ENCODE measurements at regions not wholly inside any gene's neighbourhood (a gene's known extent, or its start where the extent isn't known, plus 50 kb on each side); places are given as distances from the start of the nearest gene placed in this dataset.

GRCh38 chr10:108817584-108817983 is 1105.7 kb downstream of the XPNPEP1 start:
- DNase-seq, result no peak

GRCh38 chr10:108817135-108817534 is 1106.2 kb downstream of the XPNPEP1 start:
- DNase-seq, result no peak

DNA sequence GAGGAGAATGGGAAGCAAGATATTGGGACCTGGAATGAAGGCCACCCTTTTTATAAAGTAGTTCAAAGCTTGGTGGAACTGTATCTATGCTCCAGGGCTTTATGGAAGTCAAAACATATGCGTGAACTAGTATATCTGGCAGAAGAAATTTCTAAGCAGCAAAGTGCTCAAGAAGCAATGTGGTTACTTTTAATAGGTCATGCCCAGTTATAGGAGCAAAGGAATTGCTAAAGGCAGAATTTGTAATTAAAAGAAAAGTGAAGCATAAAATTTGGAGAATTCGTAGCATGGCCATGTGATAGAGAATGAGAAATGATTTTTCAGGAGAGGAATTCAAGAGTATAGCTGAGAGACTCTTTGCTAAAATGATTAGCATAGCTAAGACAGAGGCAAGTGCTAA is 1110.4 kb downstream of the XPNPEP1 start:
- no peak for DNase-seq

- DNase-seq, result no peak
Measured at GRCh38 chr10:108812296-108812695, 1111.0 kb downstream of the XPNPEP1 start.

- no peak for DNase-seq
Measured at GRCh38 chr10:108808228-108808627, 1115.1 kb downstream of the XPNPEP1 start.

DNA sequence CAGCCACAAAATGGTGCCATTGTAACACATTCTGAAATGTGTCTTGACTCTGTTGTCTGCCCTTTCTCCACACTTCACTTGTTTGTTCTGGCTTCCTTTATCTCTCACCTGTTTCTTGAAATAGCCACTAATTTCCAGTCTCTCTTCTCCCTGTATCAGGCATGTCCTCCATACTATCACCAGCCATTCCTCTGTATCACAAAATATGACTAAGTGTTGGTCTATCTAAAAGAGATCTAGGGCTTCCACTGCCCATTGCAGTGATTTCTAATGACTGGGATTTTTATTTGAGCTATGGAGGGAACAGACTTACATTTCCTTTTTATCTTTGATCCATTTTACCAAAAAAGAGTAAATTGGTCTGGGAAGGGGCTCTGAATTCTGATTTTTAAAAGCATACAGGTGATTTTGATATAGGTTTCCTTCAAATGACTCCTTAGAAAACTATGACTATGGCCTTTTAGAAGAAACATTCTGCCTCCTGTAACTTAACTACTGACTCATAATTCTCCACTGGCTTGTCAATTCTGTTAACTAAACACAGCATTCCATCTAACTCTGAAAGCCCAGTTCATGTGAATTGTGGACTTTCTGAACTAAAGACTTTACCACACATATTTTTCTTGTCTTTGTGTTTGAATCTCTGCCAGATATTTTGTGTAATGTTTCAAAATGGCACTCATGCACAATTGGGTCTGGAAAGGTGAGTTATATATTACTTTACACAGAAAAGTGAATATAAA is 1121.4 kb downstream of the XPNPEP1 start:
- no peak for DNase-seq

DNA sequence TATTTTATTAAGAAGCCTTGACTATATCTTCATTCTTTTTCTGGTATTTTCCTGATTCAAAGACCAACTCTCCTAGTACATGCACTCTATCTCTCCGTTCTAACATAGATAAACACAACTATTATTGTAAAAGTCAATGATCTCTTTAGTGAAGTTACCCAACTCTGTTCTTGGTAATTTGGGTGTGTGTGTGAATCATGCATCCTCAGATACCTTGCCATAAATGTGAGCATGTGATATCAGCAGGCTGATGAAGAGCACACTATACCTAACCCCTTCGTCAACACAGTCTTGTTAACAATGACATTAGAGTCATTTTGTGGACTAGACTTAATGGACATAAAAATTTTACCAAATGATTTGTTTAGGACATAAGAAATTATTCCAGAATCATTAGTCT is 1122.1 kb downstream of the XPNPEP1 start:
- no peak for DNase-seq

DNA sequence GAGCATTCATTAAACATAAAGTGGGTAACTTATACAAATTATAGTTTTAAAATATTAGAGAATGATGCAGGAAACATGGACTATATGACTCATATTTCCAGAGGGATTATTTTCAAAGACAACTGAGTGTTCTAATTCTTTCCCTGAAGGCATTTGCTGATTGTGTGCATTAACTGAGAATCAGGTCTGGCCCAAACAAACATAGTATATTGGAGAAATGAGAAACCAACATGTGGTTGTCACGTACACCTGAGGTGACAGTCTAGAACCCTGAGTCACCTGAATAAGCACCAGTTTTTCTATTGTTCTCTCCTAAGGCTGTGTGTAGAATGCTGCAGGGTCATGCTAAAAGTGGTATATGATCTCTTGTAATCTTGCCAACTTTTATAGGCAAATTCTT is 1125.7 kb downstream of the XPNPEP1 start:
- DNase-seq, result no peak

- no peak for DNase-seq
Measured at GRCh38 chr10:108791794-108792474, 1131.4 kb downstream of the XPNPEP1 start.

- DNase-seq, result no peak
Measured at GRCh38 chr10:108791030-108791429, 1132.3 kb downstream of the XPNPEP1 start.

DNA sequence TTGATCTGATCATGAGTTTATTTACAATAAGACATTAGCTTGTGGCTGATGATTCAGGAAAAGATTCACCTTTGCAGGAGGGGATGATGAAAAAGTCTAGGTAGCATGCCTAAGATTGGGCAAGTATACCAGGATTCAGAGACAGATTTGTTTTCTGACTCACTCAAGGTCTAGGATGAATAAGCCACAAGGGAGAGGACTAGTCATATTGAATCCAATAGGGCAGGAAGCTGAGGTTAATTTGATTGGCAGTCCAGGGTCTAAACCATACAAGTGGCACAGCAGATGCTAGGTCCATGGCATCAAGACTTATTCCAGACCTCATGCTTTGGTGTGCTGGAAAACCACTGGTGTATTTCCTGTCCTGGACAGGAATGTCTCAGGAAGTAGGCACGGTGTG is 1133.4 kb downstream of the XPNPEP1 start:
- no peak for DNase-seq

GRCh38 chr10:108789336-108789735 is 1134.0 kb downstream of the XPNPEP1 start:
- DNase-seq, result no peak

GRCh38 chr10:108788891-108789290 is 1134.4 kb downstream of the XPNPEP1 start:
- DNase-seq, result no peak

- DNase-seq, result no peak
Measured at GRCh38 chr10:108787932-108788331, 1135.4 kb downstream of the XPNPEP1 start.

GRCh38 chr10:108785011-108785410 is 1138.3 kb downstream of the XPNPEP1 start:
- no peak for DNase-seq

- DNase-seq, result no peak
Measured at GRCh38 chr10:108784534-108784933, 1138.8 kb downstream of the XPNPEP1 start.

DNA sequence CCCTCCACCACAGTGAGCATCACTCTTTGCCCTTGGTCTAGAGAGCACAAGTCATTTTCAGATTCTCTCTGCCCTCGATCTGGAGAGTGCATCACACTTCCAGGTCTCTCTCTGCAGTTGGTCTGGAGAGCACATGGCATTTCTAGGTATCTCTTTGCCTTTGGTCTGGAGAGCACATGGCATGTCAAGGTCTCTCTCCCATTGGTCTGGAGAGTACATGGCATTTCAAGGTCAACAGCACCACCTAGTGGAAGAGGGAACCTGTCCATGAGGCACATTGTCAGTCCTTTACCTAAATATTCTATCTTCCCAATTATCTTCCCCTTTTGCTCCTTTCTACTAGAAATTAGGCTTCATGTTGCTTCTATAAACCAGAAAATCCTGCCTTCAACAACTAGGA is 1139.4 kb downstream of the XPNPEP1 start:
- DNase-seq, result peak in 1 of 2 donors; percentile 2

GRCh38 chr10:108782411-108782810 is 1140.9 kb downstream of the XPNPEP1 start:
- no peak for DNase-seq

GRCh38 chr10:108779501-108779900 is 1143.8 kb downstream of the XPNPEP1 start:
- no peak for DNase-seq

DNA sequence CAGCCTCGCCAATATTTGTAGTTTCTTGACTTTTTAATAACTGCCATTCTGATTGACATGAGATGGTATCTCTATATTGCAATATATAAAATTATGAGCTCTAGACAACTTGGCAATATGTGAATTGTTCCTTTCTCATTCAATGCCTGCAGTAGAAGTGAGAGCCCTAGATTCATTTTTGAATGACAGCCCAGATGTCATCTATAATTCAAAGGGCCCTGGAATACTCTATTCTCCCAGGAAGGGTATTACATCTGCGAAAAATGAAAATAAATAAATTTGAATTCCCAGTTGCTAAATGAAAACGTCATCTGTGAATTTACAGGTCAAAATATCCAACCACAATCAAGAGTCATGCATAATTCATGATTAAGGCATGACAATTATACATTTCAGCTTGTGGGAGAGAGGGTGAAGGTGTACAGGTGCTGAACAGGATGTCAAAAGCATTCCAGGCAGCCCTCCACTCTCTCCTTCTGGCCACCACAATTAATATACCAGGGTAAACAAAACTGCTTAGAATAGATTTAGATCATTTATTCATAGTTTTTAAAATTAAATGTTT is 1147.3 kb downstream of the XPNPEP1 start:
- no peak for DNase-seq

- no peak for DNase-seq
Measured at GRCh38 chr10:108771106-108771505, 1152.2 kb downstream of the XPNPEP1 start.

DNA sequence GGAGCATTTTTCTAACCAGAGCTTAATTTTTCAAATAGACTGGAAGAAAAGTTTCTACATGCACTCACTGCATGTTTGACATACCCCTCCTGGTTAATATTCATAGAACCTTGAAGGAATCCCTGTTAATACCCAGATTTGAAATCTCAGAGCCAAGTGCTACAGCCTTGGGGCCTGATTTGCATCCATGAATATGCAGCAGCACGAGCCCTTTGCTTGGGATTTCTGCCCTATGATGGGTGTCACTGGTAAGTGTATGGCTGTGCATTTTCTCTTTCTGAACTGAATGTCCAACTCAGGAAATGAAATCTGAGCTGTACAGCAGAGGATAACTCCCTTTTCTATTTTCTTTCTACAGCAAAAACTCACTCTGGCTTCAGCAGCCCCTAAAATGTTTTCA is 1157.5 kb downstream of the XPNPEP1 start:
- DNase-seq, result no peak

GRCh38 chr10:108757946-108758345 is 1165.4 kb downstream of the XPNPEP1 start:
- DNase-seq, result no peak

DNA sequence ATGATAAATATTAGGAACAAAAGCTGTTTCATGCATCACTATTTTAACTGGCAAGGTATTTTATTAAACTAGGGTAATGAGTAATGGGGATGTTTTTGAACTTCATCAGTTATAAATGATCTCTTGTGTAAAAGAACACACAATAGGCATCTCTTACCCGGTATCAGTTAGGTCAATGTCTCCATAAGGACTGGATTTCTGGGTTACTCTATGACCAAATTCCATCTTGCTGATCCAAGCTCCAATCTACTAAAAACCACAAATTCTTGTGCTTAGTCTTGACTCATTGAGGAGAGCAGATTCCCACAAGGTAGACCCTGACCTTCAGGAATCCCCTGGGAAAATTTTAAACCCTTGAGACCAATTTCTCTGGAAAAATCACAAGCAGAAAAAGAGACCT is 1167.7 kb downstream of the XPNPEP1 start:
- DNase-seq, result no peak

All from CD4-positive, alpha-beta T cell treated with Interferon alpha-2 for 1 hour (primary cell).